GM19025 (cell line): ENCODE measurements at regions not wholly inside any gene's neighbourhood (a gene's known extent, or its start where the extent isn't known, plus 50 kb on each side); places are given as distances from the start of the nearest gene placed in this dataset.

Experiments used
- ATAC-seq: cut with Tn5 transposase; IDR thresholded peaks from one replicate; pipeline ENCODE4 v1.9.1; 2021; ENCODE audit warnings: mild to moderate bottlenecking, low read depth, moderate library complexity; ENCODE audit not compliant: unreplicated experiment

- ATAC-seq: no peak
Observed at GRCh38 chr6:113651120-113651519, 206.0 kb upstream of the MARCKS start.

GRCh38 chr6:113651920-113652319 is 205.2 kb upstream of the MARCKS start:
- no peak for ATAC-seq

DNA sequence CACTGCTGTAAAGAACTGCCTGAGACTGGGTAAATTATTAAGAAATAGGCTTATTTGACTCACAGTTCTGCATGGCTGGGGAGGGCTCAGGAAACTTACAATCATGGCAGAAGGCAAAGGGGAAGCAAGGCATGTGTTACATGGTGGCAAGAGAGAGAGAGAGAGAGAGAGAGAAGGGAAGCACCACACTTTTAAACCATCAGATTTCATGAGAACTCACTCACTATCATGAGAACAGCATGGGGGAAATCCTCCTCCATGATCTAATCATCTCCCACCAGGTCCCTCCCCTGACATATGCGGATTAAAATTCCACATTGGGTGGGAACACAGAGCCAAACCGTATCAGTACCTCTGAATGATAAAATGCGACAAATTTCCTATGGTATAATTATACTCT is 203.9 kb upstream of the MARCKS start:
- no peak for ATAC-seq

DNA sequence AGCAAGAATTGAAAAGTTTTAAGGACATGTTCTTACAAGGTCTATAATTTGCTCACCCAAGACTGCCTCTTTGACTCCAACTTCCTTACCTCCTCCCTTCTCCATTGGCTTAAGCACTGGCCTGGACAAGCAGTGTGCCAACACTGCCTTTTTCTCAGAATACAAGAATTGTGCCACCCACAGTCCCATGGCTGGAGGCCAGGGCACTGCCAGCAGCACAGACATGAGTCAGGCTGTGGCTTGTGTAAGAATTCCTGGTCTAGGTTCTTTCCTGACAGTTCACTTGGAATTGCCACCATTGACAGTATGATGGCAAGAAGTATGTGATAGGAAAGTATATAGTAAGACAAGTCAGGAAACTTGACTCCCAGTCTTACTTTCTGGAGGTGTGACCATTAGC is 202.7 kb upstream of the MARCKS start:
- no peak for ATAC-seq

DNA sequence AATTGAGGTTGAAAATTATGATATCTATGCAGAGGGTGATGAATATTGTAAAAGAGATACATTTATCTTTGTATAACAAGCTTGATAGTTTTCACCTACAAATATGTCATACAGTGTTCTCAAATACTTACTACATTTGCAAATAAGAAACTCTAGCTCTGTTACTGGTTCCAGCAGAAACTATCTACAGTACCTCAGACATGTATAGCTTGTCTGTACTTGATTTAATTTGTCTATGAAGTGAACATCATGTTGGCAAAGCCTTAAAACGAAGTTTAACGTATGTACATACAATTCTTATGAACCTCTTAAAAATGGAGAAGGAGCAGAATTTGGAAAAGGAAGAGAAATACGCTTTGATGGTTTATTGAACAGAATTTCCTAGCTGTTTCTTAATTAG is 201.4 kb upstream of the MARCKS start:
- ATAC-seq: no peak

- ATAC-seq: no peak
Observed at GRCh38 chr6:113659762-113660404, 197.3 kb upstream of the MARCKS start.

GRCh38 chr6:113660819-113661218 is 196.3 kb upstream of the MARCKS start:
- no peak for ATAC-seq

DNA sequence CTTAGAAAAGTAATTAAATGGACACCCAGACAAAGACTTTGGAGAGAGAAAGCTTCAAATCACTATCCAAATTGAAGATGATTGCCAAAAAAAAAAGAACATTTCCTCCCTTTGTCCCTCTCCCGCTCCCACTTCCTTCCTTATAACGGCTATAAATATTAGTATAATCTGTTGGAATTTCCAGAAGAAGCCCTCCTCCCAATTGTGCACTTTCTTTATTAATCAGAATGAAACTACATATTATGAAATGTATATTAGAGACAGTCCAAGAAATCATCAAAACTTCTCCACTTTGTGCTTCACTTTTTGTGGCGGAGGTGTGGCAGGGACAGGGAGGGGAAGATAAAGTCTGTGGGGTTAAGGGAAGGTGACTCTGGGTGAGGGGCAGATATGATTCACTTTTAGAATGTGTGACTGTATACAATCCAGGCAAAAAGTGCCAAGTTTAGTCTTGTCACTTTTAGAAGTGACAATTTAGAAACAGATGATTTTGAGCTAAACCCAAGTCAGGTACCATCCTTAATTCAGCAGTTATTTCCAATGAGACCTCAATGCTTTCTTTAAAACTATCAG is 195.0 kb upstream of the MARCKS start:
- no peak for ATAC-seq

GRCh38 chr6:113662688-113663333 is 194.3 kb upstream of the MARCKS start:
- peak; percentile 61 for ATAC-seq

- no peak for ATAC-seq
Observed at GRCh38 chr6:113664909-113665308, 192.2 kb upstream of the MARCKS start.

DNA sequence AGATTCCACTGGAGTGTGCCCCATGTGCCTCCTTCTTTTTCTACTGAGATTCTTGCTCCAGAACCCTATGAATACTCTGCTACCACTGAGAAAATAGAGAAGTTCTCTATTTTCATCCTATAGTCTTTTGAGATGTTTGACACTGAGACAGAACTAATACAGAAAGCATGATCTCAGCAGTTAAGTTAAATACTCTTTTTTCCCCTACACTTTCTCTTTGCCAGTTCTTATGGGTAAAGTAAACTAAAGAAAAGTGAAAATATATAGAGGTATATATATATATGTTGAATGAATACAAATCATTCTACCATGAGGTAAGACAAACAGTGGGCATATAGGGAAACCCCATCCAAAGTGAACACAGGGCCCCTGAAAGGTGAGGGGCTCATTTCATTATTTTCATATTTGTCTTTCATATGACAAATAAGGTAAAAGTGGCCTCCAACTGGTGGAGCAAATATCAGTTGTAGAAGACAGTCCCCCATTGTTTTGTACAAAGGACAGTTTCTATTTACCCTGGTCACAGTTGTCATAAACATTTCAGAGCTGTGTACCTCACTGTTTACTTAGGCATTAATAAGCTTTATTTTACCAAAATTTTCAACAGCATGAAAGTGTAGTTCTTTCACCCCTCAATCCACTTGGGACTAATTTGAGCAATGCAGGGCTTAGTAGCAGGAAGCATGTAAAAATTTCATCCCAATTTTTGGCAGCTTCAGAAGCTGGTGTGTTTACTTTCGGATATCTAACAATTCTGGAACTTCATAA is 188.3 kb upstream of the MARCKS start:
- no peak for ATAC-seq

DNA sequence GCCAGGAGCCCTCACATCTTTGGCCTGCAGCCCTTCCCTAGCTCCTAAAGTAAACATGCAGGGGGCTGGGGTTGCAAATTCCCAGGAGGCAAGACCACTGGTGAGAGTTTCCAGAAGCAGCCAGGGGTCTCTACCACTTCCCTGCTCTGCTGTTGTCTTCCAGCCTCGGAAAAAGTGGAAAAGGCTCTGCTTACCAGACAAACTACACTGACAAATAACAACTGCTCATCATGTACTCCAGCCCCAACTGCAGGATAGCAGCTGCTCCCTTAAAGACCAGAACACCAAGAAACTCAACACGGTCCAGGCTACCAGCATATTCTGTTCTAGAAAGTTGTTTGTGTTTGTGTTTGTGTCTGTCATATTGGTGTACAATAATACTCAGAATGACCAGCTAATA is 187.5 kb upstream of the MARCKS start:
- ATAC-seq: no peak

GRCh38 chr6:113671421-113671820 is 185.7 kb upstream of the MARCKS start:
- no peak for ATAC-seq

- no peak for ATAC-seq
Observed at GRCh38 chr6:113672491-113673149, 184.5 kb upstream of the MARCKS start.

- ATAC-seq: no peak
Observed at GRCh38 chr6:113674075-113674474, 183.1 kb upstream of the MARCKS start.

DNA sequence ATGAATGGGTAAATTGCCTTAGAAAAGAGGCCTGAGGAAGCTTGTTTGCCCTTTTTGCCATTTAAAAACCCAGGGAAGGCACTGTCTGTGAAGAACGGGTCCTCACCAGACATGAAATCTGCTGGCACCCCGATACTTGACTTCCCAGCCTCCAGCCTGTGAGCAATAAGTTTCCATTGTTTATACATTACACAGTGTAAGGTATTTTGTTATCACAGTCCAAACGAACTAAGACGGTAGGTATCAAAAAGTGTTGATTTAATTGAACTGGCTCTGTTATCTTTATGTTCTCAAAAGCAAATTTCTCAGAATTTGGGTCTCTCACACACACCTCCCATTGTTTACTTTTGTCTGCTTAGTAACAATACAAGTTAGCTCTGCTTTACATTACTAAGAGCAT is 181.1 kb upstream of the MARCKS start:
- no peak for ATAC-seq

GRCh38 chr6:113676968-113677367 is 180.2 kb upstream of the MARCKS start:
- no peak for ATAC-seq

DNA sequence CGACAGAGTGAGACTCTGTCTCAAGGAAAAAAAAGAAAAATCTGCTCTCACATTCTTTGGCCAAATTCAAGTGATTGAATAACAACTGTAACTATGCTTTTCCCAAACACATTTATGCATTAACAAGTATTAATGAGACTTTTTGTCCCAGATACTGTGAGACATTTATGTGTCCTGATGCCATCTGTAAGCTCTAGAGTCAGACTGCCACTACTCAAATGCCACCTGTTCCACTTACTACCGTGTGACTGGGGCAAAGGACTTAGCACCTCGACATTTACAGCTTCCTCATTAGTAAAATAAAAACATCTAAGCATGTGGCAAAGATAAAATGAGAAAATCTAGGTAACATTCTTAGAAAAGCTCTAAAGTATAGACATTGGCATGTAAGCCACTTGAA is 178.1 kb upstream of the MARCKS start:
- no peak for ATAC-seq

- ATAC-seq: no peak
Observed at GRCh38 chr6:113680301-113680700, 176.8 kb upstream of the MARCKS start.

DNA sequence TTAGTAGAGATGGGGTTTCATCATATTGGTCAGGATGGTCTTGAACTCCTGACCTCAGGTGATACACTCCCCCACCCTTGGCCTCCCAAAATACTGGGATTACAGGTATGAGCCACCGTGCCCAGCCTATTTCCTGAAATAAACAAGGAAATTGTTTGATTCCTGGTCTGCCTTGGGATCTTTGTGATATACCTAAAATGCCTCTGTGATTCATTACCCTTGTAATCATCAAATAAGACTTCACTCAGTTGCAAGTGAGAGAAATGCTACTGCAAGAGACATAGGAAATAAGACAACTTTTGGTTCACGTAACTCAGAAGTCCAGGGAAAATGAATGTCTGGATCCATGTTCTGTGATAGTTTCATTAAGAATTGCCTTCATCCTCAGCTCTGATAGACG is 173.2 kb upstream of the MARCKS start:
- ATAC-seq: no peak

DNA sequence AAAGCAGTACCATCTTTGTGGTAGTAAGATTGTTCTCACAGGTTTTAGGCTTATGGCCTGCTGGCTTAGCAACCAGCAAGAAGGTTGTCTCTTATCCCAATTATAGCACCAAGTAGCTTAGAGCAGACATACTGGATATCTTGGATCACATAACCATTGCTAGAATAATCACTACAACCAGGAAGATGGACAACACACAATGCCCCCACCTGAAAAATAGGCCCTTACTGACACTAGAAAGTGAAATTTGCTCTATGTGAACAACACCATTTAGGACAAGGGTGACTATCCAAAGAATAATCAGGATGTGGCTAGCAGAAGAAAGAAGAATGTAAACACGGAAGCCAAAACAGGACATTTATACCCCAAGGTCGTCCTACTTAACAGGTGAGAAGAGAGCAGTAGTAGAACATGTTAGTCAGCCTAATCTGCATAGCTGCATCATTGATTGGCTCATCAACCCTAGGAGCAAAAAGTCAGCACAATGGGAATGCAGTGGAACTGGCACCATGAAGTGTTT is 172.7 kb upstream of the MARCKS start:
- no peak for ATAC-seq
